ENCODE measurements at regions not wholly inside any gene's neighbourhood (a gene's known extent, or its start where the extent isn't known, plus 50 kb on each side); places are given as distances from the start of the nearest gene placed in this dataset.

GRCh38 chr14:48771717-48772116 is 814.5 kb downstream of the RPS29 start:
- Histone ChIP-seq H3K4me1 (no peaks in the 10 kb centered on the region), H3K27ac (no peak overlapping the region), H3K36me3 (no peaks in the 10 kb centered on the region), H3K9me3 (peaks cover 4 to 8% of the 10 kb centered on the region in 2 donors), H3K27me3 (no peaks in the 10 kb centered on the region), H3K4me3 (no peak overlapping the region)
- WGBS, 2 donors (ENCODE audit: low coverage in 1 of 2) = 37% methylated on average over 1 of the region's 1 CpG; no CpG with 5 or more reads in 1 of the 2 donors
- in situ Hi-C loops (cut with MboI; ENCODE audit: low pct_ligation_motif_present in 1 of 4, low pct_unique_long_range_greater_than_20kb in 1 of 4, low sequenced_read_pairs in 3 of 4) = no loop called here
- no peak for TF ChIP-seq EP300 (IDR thresholded peaks at IDR 0.05; ENCODE audit: low read depth)
- TF ChIP-seq POLR2AphosphoS5 (IDR thresholded peaks at IDR 0.05) = no peak
- TF ChIP-seq POLR2A (IDR thresholded peaks at IDR 0.05) = no peak
- TF ChIP-seq CTCF (IDR thresholded peaks at IDR 0.05) = no peak
- DNase-seq = no peak
- intact Hi-C loops (cut with DNase I; ENCODE audit: low total_unique reads) = no loop called here

GRCh38 chr14:48751293-48751692 is 834.9 kb downstream of the RPS29 start:
- intact Hi-C loops (cut with DNase I; ENCODE audit: low total_unique reads) (no loop called here), in situ Hi-C loops (cut with MboI; ENCODE audit: low pct_ligation_motif_present in 1 of 4, low pct_unique_long_range_greater_than_20kb in 1 of 4, low sequenced_read_pairs in 3 of 4) (no loop called here)
- no peak overlapping the region for H3K4me3 ChIP-seq
- DNase-seq = no peak
- no peaks in the 10 kb centered on the region for H3K4me1 ChIP-seq
- no peaks in the 10 kb centered on the region for H3K36me3 ChIP-seq
- H3K27me3 ChIP-seq = no peaks in the 10 kb centered on the region
- H3K9me3 ChIP-seq = peaks cover 0 to 4% of the 10 kb centered on the region in 2 donors
- no peak overlapping the region for H3K27ac ChIP-seq
- TF ChIP-seq POLR2A (IDR thresholded peaks at IDR 0.05) (no peak), CTCF (IDR thresholded peaks at IDR 0.05) (no peak), EP300 (IDR thresholded peaks at IDR 0.05; ENCODE audit: low read depth) (no peak), POLR2AphosphoS5 (IDR thresholded peaks at IDR 0.05) (no peak)

- H3K27me3 ChIP-seq = no peaks in the 10 kb centered on the region
- intact Hi-C loops (cut with DNase I; ENCODE audit: low total_unique reads) = no loop called here
- H3K36me3 ChIP-seq = no peaks in the 10 kb centered on the region
- 48 to 57% methylated on average over 2 of the region's 2 CpGs for WGBS, 2 donors (ENCODE audit: low coverage in 1 of 2)
- no peaks in the 10 kb centered on the region for H3K4me1 ChIP-seq
- DNase-seq = no peak
- TF ChIP-seq POLR2AphosphoS5 (IDR thresholded peaks at IDR 0.05) = no peak
- no peak for TF ChIP-seq EP300 (IDR thresholded peaks at IDR 0.05; ENCODE audit: low read depth)
- no peak for TF ChIP-seq POLR2A (IDR thresholded peaks at IDR 0.05)
- no peak for TF ChIP-seq CTCF (IDR thresholded peaks at IDR 0.05)
- H3K4me3 ChIP-seq = no peak overlapping the region
- no peak overlapping the region for H3K27ac ChIP-seq
- in situ Hi-C loops (cut with MboI; ENCODE audit: low pct_ligation_motif_present in 1 of 4, low pct_unique_long_range_greater_than_20kb in 1 of 4, low sequenced_read_pairs in 3 of 4) = no loop called here
- peaks cover 0 to 4% of the 10 kb centered on the region in 2 donors for H3K9me3 ChIP-seq
These were observed 838.0 kb downstream of the RPS29 start for GRCh38 chr14:48748151-48748675.

- Histone ChIP-seq H3K4me1 (no peaks in the 10 kb centered on the region), H3K4me3 (no peak overlapping the region), H3K27me3 (no peaks in the 10 kb centered on the region), H3K27ac (no peak overlapping the region), H3K9me3 (peaks cover 0 to 4% of the 10 kb centered on the region in 2 donors), H3K36me3 (no peaks in the 10 kb centered on the region)
- TF ChIP-seq POLR2A (IDR thresholded peaks at IDR 0.05) (no peak), POLR2AphosphoS5 (IDR thresholded peaks at IDR 0.05) (no peak), EP300 (IDR thresholded peaks at IDR 0.05; ENCODE audit: low read depth) (no peak), CTCF (IDR thresholded peaks at IDR 0.05) (no peak)
- intact Hi-C loops (cut with DNase I; ENCODE audit: low total_unique reads) (no loop called here), in situ Hi-C loops (cut with MboI; ENCODE audit: low pct_ligation_motif_present in 1 of 4, low pct_unique_long_range_greater_than_20kb in 1 of 4, low sequenced_read_pairs in 3 of 4) (no loop called here)
- WGBS, 2 donors (ENCODE audit: low coverage in 1 of 2) = 61 to 66% methylated on average over 2 to 3 of the region's 3 CpGs
- DNase-seq = no peak
These were observed 838.6 kb downstream of the RPS29 start for GRCh38 chr14:48747561-48748089.
